Loucy (cell line): ENCODE measurements at regions not wholly inside any gene's neighbourhood (a gene's known extent, or its start where the extent isn't known, plus 50 kb on each side); places are given as distances from the start of the nearest gene placed in this dataset.

Experiments used
- EZH2phosphoT487 ChIP-seq: fragments of 200-600 bp; IDR thresholded peaks from 2 replicates; pipeline ENCODE4 v1.6.1; 2018; ENCODE audit warnings: antibody characterized with exemption, mild to moderate bottlenecking, moderate library complexity, borderline replicate concordance
- TF ChIP-seq, protein P1 (sequence below): fragments of 200-600 bp; sonication (generic); conservative IDR thresholded peaks from 2 replicates; pipeline ENCODE4 v1.5.1; 2014; ENCODE audit warnings: mild to moderate bottlenecking, antibody characterized with exemption, low read length

DNA sequence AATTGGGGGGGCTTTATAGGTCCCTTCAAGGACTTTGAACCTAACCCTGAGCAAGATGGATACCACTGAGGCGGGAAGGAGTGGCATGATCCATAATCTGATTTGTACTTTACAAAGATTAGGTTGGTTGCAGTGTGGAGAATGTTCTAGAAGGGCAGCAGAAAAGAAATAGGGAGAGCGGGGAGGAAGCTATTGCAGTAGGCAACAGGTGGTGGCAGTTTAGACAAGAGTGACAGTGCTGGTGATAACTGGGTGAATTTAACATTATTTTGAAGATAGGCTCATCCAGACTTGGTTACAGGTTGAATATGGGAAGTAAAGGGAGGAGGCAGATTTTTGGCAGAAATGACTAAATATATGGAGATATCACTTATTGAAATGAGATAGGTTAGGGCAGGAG, 179.9 kb upstream of the CADM1 start:
- TF ChIP-seq, protein P1, sequence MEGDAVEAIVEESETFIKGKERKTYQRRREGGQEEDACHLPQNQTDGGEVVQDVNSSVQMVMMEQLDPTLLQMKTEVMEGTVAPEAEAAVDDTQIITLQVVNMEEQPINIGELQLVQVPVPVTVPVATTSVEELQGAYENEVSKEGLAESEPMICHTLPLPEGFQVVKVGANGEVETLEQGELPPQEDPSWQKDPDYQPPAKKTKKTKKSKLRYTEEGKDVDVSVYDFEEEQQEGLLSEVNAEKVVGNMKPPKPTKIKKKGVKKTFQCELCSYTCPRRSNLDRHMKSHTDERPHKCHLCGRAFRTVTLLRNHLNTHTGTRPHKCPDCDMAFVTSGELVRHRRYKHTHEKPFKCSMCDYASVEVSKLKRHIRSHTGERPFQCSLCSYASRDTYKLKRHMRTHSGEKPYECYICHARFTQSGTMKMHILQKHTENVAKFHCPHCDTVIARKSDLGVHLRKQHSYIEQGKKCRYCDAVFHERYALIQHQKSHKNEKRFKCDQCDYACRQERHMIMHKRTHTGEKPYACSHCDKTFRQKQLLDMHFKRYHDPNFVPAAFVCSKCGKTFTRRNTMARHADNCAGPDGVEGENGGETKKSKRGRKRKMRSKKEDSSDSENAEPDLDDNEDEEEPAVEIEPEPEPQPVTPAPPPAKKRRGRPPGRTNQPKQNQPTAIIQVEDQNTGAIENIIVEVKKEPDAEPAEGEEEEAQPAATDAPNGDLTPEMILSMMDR = no peak
- no peak for TF ChIP-seq EZH2phosphoT487
